ENCODE measurements at regions not wholly inside any gene's neighbourhood (a gene's known extent, or its start where the extent isn't known, plus 50 kb on each side); places are given as distances from the start of the nearest gene placed in this dataset.
"Not testable (repeated sequence)": the region's sequence is repeated elsewhere in the genome, so short reads cannot be mapped to it uniquely, and the experiment has no call there.

GRCh38 chr3:165915104-165915503 is 77.9 kb upstream of the BCHE start:
- DNase-seq (ENCODE audit: low spot score) = not testable (repeated sequence)

DNA sequence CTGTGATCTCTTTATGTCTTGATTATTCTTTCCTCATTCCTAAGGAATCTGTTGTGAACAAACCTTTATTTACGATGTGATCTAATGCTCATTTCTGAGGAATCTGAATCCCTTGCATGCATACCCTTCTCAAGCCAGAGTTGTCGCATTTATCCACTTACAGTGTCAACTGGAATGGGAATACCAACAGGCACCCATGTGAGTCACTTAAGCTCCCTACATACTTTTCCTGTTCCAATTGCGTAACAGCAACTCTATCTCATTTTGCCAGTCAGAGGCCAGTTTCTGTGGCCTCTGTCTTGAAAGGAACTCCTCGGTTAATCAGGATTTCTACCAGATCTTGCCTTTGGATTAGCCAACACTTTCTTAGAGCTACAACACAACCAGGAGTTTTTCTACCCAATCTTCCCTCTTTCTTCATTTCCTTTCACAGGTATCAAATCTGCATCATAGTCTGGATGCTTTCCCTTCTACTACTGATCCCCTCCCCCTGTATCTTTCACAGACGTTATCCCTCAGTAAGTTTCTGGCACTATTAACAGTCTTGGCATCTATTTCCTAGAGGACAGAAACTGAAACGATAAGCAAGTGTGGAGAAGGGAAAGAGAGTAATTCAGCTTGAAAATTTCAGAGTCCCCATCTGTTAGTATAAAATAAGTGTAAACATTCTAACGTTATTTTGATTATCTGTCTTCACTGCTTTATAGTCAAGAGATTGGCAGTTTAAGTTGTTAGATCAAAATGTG is 66.8 kb upstream of the BCHE start:
- peak; percentile 53 for DNase-seq (ENCODE audit: low spot score)

GRCh38 chr3:165899066-165899465 is 61.8 kb upstream of the BCHE start:
- DNase-seq (ENCODE audit: low spot score) = no peak

GRCh38 chr3:165897137-165897536 is 59.9 kb upstream of the BCHE start:
- DNase-seq (ENCODE audit: low spot score) = no peak

GRCh38 chr3:165895919-165896318 is 58.7 kb upstream of the BCHE start:
- DNase-seq (ENCODE audit: low spot score) = peak; percentile 19

- no peak for DNase-seq (ENCODE audit: low spot score)
Observed at GRCh38 chr3:165892565-165892964, 55.3 kb upstream of the BCHE start.

Data from A172 (cell line).